HEK293 (cell line): ENCODE measurements at regions not wholly inside any gene's neighbourhood (a gene's known extent, or its start where the extent isn't known, plus 50 kb on each side); places are given as distances from the start of the nearest gene placed in this dataset.
"Not testable (repeated sequence)": the region's sequence is repeated elsewhere in the genome, so short reads cannot be mapped to it uniquely, and the experiment has no call there.

Source experiments
- ATF2 ChIP-seq: fragments of 450-650 bp; formaldehyde crosslinking; IDR thresholded peaks from 2 replicates; pipeline ENCODE4 v1.5.1; 2016; ENCODE audit warnings: missing biosample characterization, missing genetic modification characterization, low read depth
- HOXD13 ChIP-seq: sonication (generic); formaldehyde crosslinking; IDR thresholded peaks from 2 replicates; pipeline ENCODE4 v1.8.0; 2022; ENCODE audit warnings: missing genetic modification reagents, borderline replicate concordance
- MEIS1 ChIP-seq: sonication (generic); formaldehyde crosslinking; IDR thresholded peaks from 2 replicates; pipeline ENCODE4 v1.8.1; 2022; ENCODE audit warnings: missing genetic modification reagents, mild to moderate bottlenecking, borderline replicate concordance
- SP2 ChIP-seq: fragments of 450-650 bp; formaldehyde crosslinking; IDR thresholded peaks from 2 replicates; pipeline ENCODE4 v1.5.1; 2016; ENCODE audit warnings: missing biosample characterization, missing genetic modification characterization
- TCF7L2 ChIP-seq: IDR thresholded peaks from 2 replicates; pipeline ENCODE4 v1.6.1; 2011; ENCODE audit warnings: low read depth, mild to moderate bottlenecking, inconsistent platforms, low read length, moderate library complexity, borderline replicate concordance
- ZNF19 ChIP-seq: fragments of 450-650 bp; formaldehyde crosslinking; IDR thresholded peaks from 2 replicates; pipeline ENCODE4; 2016; ENCODE audit warnings: missing biosample characterization, missing genetic modification characterization, low read depth
- ZNF274 ChIP-seq, 2 experiments: fragments of 200-500 bp in 1 of 2; fragments of 450-650 bp in 1 of 2; sonication (Bioruptor generic) in 1 of 2; formaldehyde crosslinking in 1 of 2; IDR thresholded peaks; 2 replicates each; pipeline versions ENCODE4 v1.5.1 to v1.6.1; 2014 to 2016; ENCODE audit warnings: borderline replicate concordance in 1 of 2, inconsistent platforms in 1 of 2, low read length in 1 of 2, missing biosample characterization in 1 of 2, missing genetic modification characterization in 1 of 2
- ZNF513 ChIP-seq: fragments of 450-650 bp; IDR thresholded peaks from 2 replicates; pipeline ENCODE4 v1.5.1; 2018; ENCODE audit warnings: missing biosample characterization, missing genetic modification characterization
- ZNF658 ChIP-seq: fragments of 450-650 bp; formaldehyde crosslinking; IDR thresholded peaks from 2 replicates; pipeline ENCODE4; 2016; ENCODE audit warnings: missing biosample characterization, missing genetic modification characterization
- TF ChIP-seq, protein P1 (sequence below): fragments of 450-650 bp; formaldehyde crosslinking; IDR thresholded peaks from 2 replicates; pipeline ENCODE4 v1.5.1; 2016; ENCODE audit warnings: missing biosample characterization, missing genetic modification characterization
- TF ChIP-seq, protein P2 (sequence below): fragments of 450-650 bp; formaldehyde crosslinking; IDR thresholded peaks from 2 replicates; pipeline ENCODE4 v1.5.1; 2016; ENCODE audit warnings: missing biosample characterization, missing genetic modification characterization, low read depth
- TF ChIP-seq, protein P3 (sequence below): fragments of 450-650 bp; formaldehyde crosslinking; IDR thresholded peaks from 2 replicates; pipeline ENCODE4 v1.5.1; 2016; ENCODE audit warnings: missing biosample characterization, missing genetic modification characterization

- TF ChIP-seq, protein P1, sequence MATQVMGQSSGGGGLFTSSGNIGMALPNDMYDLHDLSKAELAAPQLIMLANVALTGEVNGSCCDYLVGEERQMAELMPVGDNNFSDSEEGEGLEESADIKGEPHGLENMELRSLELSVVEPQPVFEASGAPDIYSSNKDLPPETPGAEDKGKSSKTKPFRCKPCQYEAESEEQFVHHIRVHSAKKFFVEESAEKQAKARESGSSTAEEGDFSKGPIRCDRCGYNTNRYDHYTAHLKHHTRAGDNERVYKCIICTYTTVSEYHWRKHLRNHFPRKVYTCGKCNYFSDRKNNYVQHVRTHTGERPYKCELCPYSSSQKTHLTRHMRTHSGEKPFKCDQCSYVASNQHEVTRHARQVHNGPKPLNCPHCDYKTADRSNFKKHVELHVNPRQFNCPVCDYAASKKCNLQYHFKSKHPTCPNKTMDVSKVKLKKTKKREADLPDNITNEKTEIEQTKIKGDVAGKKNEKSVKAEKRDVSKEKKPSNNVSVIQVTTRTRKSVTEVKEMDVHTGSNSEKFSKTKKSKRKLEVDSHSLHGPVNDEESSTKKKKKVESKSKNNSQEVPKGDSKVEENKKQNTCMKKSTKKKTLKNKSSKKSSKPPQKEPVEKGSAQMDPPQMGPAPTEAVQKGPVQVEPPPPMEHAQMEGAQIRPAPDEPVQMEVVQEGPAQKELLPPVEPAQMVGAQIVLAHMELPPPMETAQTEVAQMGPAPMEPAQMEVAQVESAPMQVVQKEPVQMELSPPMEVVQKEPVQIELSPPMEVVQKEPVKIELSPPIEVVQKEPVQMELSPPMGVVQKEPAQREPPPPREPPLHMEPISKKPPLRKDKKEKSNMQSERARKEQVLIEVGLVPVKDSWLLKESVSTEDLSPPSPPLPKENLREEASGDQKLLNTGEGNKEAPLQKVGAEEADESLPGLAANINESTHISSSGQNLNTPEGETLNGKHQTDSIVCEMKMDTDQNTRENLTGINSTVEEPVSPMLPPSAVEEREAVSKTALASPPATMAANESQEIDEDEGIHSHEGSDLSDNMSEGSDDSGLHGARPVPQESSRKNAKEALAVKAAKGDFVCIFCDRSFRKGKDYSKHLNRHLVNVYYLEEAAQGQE, result not testable (repeated sequence)
- TF ChIP-seq TCF7L2; ZNF513 (tag by site-specific recombination); ZNF274 (IDR thresholded peaks at IDR 0.05; ENCODE audit: low read length); ZNF274 (tag by site-specific recombination; IDR thresholded peaks at IDR 0.05; ENCODE audit: borderline replicate concordance); HOXD13 (CRISPR knock-in tag); SP2 (tag by site-specific recombination); MEIS1 (CRISPR knock-in tag); ZNF19 (tag by site-specific recombination); ATF2; ZNF658 (tag by site-specific recombination): not testable (repeated sequence)
- TF ChIP-seq, protein P2, sequence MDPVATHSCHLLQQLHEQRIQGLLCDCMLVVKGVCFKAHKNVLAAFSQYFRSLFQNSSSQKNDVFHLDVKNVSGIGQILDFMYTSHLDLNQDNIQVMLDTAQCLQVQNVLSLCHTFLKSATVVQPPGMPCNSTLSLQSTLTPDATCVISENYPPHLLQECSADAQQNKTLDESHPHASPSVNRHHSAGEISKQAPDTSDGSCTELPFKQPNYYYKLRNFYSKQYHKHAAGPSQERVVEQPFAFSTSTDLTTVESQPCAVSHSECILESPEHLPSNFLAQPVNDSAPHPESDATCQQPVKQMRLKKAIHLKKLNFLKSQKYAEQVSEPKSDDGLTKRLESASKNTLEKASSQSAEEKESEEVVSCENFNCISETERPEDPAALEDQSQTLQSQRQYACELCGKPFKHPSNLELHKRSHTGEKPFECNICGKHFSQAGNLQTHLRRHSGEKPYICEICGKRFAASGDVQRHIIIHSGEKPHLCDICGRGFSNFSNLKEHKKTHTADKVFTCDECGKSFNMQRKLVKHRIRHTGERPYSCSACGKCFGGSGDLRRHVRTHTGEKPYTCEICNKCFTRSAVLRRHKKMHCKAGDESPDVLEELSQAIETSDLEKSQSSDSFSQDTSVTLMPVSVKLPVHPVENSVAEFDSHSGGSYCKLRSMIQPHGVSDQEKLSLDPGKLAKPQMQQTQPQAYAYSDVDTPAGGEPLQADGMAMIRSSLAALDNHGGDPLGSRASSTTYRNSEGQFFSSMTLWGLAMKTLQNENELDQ (tag by site-specific recombination), result not testable (repeated sequence)
- TF ChIP-seq, protein P3, sequence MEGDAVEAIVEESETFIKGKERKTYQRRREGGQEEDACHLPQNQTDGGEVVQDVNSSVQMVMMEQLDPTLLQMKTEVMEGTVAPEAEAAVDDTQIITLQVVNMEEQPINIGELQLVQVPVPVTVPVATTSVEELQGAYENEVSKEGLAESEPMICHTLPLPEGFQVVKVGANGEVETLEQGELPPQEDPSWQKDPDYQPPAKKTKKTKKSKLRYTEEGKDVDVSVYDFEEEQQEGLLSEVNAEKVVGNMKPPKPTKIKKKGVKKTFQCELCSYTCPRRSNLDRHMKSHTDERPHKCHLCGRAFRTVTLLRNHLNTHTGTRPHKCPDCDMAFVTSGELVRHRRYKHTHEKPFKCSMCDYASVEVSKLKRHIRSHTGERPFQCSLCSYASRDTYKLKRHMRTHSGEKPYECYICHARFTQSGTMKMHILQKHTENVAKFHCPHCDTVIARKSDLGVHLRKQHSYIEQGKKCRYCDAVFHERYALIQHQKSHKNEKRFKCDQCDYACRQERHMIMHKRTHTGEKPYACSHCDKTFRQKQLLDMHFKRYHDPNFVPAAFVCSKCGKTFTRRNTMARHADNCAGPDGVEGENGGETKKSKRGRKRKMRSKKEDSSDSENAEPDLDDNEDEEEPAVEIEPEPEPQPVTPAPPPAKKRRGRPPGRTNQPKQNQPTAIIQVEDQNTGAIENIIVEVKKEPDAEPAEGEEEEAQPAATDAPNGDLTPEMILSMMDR (tag by site-specific recombination), result not testable (repeated sequence)
Measured at GRCh38 chr11:22941544-22941943, 81.3 kb upstream of the CCDC179 start.
